ENCODE measurements at regions not wholly inside any gene's neighbourhood (a gene's known extent, or its start where the extent isn't known, plus 50 kb on each side); places are given as distances from the start of the nearest gene placed in this dataset.

DNA sequence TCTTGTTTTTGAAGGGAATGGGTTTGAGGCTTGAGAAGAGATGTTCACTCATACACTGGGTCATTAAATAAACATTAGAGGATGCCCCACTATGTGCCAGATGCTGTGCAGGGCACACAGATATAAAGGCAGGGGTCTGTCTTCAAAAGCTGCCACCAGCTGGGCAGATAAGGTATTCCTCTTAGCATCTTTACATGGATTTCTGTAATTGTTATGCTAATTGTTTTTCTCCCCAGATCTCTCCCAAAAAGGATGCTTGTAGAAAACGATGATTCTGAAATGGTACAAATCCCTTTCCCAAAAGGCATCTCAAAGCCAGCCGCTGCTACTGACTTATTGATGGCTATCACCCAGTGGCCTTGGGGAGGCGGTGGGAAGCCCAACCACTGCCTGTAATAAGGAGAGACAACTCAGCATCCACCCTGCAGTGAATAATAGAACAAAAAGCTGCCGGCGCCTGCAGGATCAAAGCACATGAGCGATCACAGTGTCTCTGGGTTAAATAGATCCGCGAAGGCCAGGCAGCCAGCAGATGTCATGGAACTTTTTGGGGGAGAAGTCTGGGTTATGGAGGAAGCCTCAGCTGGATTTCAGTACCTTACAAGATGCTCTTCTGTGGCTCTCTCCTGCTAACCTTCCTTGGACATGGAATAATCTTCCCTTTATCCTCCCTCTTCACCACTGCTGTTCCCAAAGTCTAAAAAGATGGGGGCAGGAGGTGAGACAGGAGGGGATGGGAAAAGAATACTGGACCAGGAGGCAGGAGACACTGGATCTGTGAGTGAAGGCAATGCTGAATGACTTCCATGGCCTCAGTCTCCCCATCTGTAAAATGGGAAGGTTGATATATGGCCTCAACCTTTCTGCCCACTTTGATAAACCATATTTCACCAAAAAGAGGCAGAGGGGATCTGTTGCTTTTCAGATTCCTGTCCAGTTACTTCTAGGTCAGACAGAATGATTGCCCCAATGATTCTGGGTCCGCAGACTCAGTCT lies 54.8 kb upstream of the CD34 start:
- H4K20me1 ChIP-seq (ENCODE audit: insufficient read depth, low read length) = no peaks in the 10 kb centered on the region
- no peaks in the 10 kb centered on the region for H3F3A ChIP-seq (ENCODE audit: insufficient read depth, low read length)
- no peak overlapping the region for H3K9ac ChIP-seq (ENCODE audit: low read length)
- TF ChIP-seq, protein P1, sequence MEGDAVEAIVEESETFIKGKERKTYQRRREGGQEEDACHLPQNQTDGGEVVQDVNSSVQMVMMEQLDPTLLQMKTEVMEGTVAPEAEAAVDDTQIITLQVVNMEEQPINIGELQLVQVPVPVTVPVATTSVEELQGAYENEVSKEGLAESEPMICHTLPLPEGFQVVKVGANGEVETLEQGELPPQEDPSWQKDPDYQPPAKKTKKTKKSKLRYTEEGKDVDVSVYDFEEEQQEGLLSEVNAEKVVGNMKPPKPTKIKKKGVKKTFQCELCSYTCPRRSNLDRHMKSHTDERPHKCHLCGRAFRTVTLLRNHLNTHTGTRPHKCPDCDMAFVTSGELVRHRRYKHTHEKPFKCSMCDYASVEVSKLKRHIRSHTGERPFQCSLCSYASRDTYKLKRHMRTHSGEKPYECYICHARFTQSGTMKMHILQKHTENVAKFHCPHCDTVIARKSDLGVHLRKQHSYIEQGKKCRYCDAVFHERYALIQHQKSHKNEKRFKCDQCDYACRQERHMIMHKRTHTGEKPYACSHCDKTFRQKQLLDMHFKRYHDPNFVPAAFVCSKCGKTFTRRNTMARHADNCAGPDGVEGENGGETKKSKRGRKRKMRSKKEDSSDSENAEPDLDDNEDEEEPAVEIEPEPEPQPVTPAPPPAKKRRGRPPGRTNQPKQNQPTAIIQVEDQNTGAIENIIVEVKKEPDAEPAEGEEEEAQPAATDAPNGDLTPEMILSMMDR (IDR thresholded peaks at IDR 0.05; ENCODE audit: low read length) = no peak
- no peak for TF ChIP-seq EZH2 (IDR thresholded peaks at IDR 0.05; ENCODE audit: borderline replicate concordance, low read length)
- no peaks in the 10 kb centered on the region for H3K27me3 ChIP-seq (ENCODE audit: insufficient read depth, low read length)
- H3K4me2 ChIP-seq (ENCODE audit: low read length) = no peak overlapping the region
- H3K9me3 ChIP-seq (ENCODE audit: low read length) = no peaks in the 10 kb centered on the region
- peaks cover 12% of the 10 kb centered on the region for H3K4me1 ChIP-seq (ENCODE audit: insufficient read depth, low read length, severe bottlenecking)
- H3K27ac ChIP-seq (ENCODE audit: low read depth, low read length, poor library complexity, severe bottlenecking) = no peak overlapping the region
- no peaks in the 10 kb centered on the region for H3K36me3 ChIP-seq (ENCODE audit: insufficient read depth, low read length)
- no peaks in the 10 kb centered on the region for H3K79me2 ChIP-seq (ENCODE audit: insufficient read depth, low read length)
- H2AFZ ChIP-seq (ENCODE audit: low read length) = no peak overlapping the region
- no peaks in the 10 kb centered on the region for H3K9me2 ChIP-seq (ENCODE audit: low read depth, low read length)
- no peak overlapping the region for H3K4me3 ChIP-seq (ENCODE audit: low read depth, low read length, poor library complexity, severe bottlenecking)

- Histone ChIP-seq H3K9ac (ENCODE audit: low read length) (peak overlapping the region; percentile 39; the same call in 1 of the 2 replicates), H3K27ac (ENCODE audit: low read depth, low read length, poor library complexity, severe bottlenecking) (no peak overlapping the region)
Observed at GRCh38 chr1:207964195-207964966, 53.5 kb upstream of the CD34 start.

DNA sequence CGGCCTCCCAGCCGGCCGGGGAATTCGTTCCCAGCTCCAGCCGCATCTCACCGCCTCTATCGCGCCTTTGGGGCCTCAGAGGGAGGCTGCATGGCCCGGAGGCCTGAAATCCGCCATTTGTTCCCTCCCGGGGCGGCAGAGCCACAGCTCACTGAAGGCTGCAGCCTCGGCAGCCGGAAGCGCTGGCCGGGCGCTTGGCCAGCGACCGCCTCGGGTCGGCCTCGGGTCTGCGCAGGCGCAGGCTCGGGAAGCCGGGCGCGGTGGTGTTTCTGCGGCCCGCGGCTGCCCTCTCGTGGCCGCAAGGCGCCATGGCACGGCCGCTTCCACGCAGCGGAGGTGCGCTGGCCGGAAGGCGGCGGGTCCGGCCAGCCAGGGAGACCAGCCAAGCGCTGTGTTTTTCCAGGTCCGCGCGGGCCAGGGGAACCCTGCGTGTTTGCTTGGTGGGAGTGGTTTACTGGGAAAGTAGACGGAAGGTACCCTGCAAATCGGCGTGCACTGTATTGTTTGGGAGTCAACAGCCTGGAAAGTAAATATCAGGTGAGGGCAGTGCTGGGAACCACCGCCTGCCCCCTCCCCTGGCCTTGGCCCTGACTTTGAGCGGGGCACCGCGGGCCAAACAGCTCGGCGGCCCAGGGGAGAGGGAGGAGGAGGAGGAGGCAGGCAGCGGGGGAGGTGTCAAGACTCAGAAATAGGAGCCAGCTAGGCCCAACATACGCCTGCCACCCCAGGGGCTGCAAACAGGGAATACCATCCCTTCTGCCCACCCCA lies 52.7 kb upstream of the CD34 start:
- Histone ChIP-seq H3K4me3 (ENCODE audit: low read depth, low read length, poor library complexity, severe bottlenecking) (peak overlapping the region; percentile 65), H3K36me3 (ENCODE audit: insufficient read depth, low read length) (no peaks in the 10 kb centered on the region), H3K79me2 (ENCODE audit: insufficient read depth, low read length) (no peaks in the 10 kb centered on the region), H4K20me1 (ENCODE audit: insufficient read depth, low read length) (no peaks in the 10 kb centered on the region), H3K4me1 (ENCODE audit: insufficient read depth, low read length, severe bottlenecking) (peaks cover 12% of the 10 kb centered on the region), H2AFZ (ENCODE audit: low read length) (peak overlapping the region; percentile 62; the same call in 1 of the 2 replicates), H3K9ac (ENCODE audit: low read length) (peak overlapping the region; percentile 70), H3F3A (ENCODE audit: insufficient read depth, low read length) (no peaks in the 10 kb centered on the region), H3K27ac (ENCODE audit: low read depth, low read length, poor library complexity, severe bottlenecking) (no peak overlapping the region), H3K9me3 (ENCODE audit: low read length) (no peaks in the 10 kb centered on the region), H3K4me2 (ENCODE audit: low read length) (peak overlapping the region; percentile 74), H3K9me2 (ENCODE audit: low read depth, low read length) (no peaks in the 10 kb centered on the region), H3K27me3 (ENCODE audit: insufficient read depth, low read length) (no peaks in the 10 kb centered on the region)
- TF ChIP-seq, protein P1 (IDR thresholded peaks at IDR 0.05; ENCODE audit: low read length) = peak; percentile 84
- no peak for TF ChIP-seq EZH2 (IDR thresholded peaks at IDR 0.05; ENCODE audit: borderline replicate concordance, low read length)

More at GRCh38 chr1:207964195-207964966, 53.5 kb upstream of the CD34 start:
- H3K79me2 ChIP-seq (ENCODE audit: insufficient read depth, low read length) = no peaks in the 10 kb centered on the region
- 0 out of 2 replicates have a peak overlapping the region, but pooled peaks have one; percentile 52 for H2AFZ ChIP-seq (ENCODE audit: low read length)
- no peaks in the 10 kb centered on the region for H3F3A ChIP-seq (ENCODE audit: insufficient read depth, low read length)
- H3K4me1 ChIP-seq (ENCODE audit: insufficient read depth, low read length, severe bottlenecking) = peaks cover 12% of the 10 kb centered on the region
- no peak for TF ChIP-seq EZH2 (IDR thresholded peaks at IDR 0.05; ENCODE audit: borderline replicate concordance, low read length)
- H3K9me2 ChIP-seq (ENCODE audit: low read depth, low read length) = no peaks in the 10 kb centered on the region
- peak overlapping the region; percentile 65 for H3K4me3 ChIP-seq (ENCODE audit: low read depth, low read length, poor library complexity, severe bottlenecking)
- H3K9me3 ChIP-seq (ENCODE audit: low read length) = no peaks in the 10 kb centered on the region
- no peaks in the 10 kb centered on the region for H4K20me1 ChIP-seq (ENCODE audit: insufficient read depth, low read length)
- no peaks in the 10 kb centered on the region for H3K27me3 ChIP-seq (ENCODE audit: insufficient read depth, low read length)
- no peaks in the 10 kb centered on the region for H3K36me3 ChIP-seq (ENCODE audit: insufficient read depth, low read length)
- peak overlapping the region; percentile 74; the same call in 1 of the 2 replicates for H3K4me2 ChIP-seq (ENCODE audit: low read length)
